Neural cell (in vitro differentiated cells): ENCODE measurements at regions not wholly inside any gene's neighbourhood (a gene's known extent, or its start where the extent isn't known, plus 50 kb on each side); places are given as distances from the start of the nearest gene placed in this dataset.

Experiments
- H2AFZ ChIP-seq: fragments of 200-600, 300-800 bp; sonication (generic), shearing (Covaris generic); 2 replicates; pipeline ENCODE4 v1.6.0; 2014; ENCODE audit warnings: low read depth, mild to moderate bottlenecking, antibody characterized with exemption, low read length, moderate library complexity
- H3F3A ChIP-seq: fragments of 200-600 bp; shearing (Covaris generic); 2 replicates; pipeline ENCODE4 v1.6.1; 2016; ENCODE audit warnings: mild to moderate bottlenecking, moderate library complexity, mixed read lengths, antibody characterized with exemption, low read length; ENCODE audit not compliant: insufficient read depth, poor library complexity, severe bottlenecking
- H3K27ac ChIP-seq: fragments of 200-600, 300-800 bp; sonication (generic), shearing (Covaris generic); 2 replicates; pipeline ENCODE4 v1.5.1; 2014; ENCODE audit warnings: mild to moderate bottlenecking, low read length, moderate library complexity
- H3K27me3 ChIP-seq: fragments of 300-800, 200-600 bp; sonication (generic), shearing (Covaris generic); 2 replicates; pipeline ENCODE4 v1.6.0; 2014; ENCODE audit warnings: mild to moderate bottlenecking, low read depth, low read length, moderate library complexity; ENCODE audit not compliant: insufficient read depth
- H3K36me3 ChIP-seq: fragments of 300-800, 200-600 bp; sonication (generic), shearing (Covaris generic); 2 replicates; pipeline ENCODE4 v1.5.1; 2014; ENCODE audit warnings: mild to moderate bottlenecking, antibody characterized with exemption, low read length, moderate library complexity; ENCODE audit not compliant: insufficient read depth
- H3K4me2 ChIP-seq: fragments of 300-800, 200-600 bp; sonication (generic), shearing (Covaris generic); 2 replicates; pipeline ENCODE4 v1.6.0; 2014; ENCODE audit warnings: mild to moderate bottlenecking, low read length
- H3K4me3 ChIP-seq: fragments of 300-800, 200-600 bp; sonication (generic), shearing (Covaris generic); 2 replicates; pipeline ENCODE4 v1.5.1; 2014; ENCODE audit warnings: mild to moderate bottlenecking, low read length, moderate library complexity
- H3K79me2 ChIP-seq: fragments of 200-600 bp; shearing (Covaris generic); replicated peaks from 2 replicates; pipeline ENCODE4 v1.6.0; 2014; ENCODE audit warnings: mild to moderate bottlenecking, low read length, moderate library complexity; ENCODE audit not compliant: insufficient read depth
- H3K9ac ChIP-seq: fragments of 300-800, 200-600 bp; sonication (generic), shearing (Covaris generic); 2 replicates; pipeline ENCODE4 v1.6.1; 2016; ENCODE audit warnings: mild to moderate bottlenecking, low read length, mixed read lengths
- H3K9me2 ChIP-seq: fragments of 200-600 bp; shearing (Covaris generic); 2 replicates; pipeline ENCODE4 v1.6.1; 2016; ENCODE audit warnings: mild to moderate bottlenecking, low read length, mixed read lengths; ENCODE audit not compliant: insufficient read depth
- H3K9me3 ChIP-seq: fragments of 200-600, 300-800 bp; sonication (generic), shearing (Covaris generic); 2 replicates; pipeline ENCODE4 v1.6.1; 2016; ENCODE audit warnings: mild to moderate bottlenecking, mixed run types, low read length, moderate library complexity, mixed read lengths
- H4K20me1 ChIP-seq: fragments of 200-600 bp; shearing (Covaris generic); 2 replicates; pipeline ENCODE4 v1.6.1; 2016; ENCODE audit warnings: mild to moderate bottlenecking, mixed run types; ENCODE audit not compliant: insufficient read depth
- CTCF ChIP-seq: fragments of 450-650 bp; IDR thresholded peaks from 2 replicates; pipeline ENCODE4 v1.5.1; 2014; ENCODE audit warnings: antibody characterized with exemption, mild to moderate bottlenecking, moderate library complexity; ENCODE audit not compliant: poor library complexity, severe bottlenecking
- EP300 ChIP-seq: fragments of 450-650 bp; conservative IDR thresholded peaks from 2 replicates; pipeline ENCODE4 v1.6.1; 2014; ENCODE audit warnings: antibody characterized with exemption, mild to moderate bottlenecking, moderate library complexity; ENCODE audit not compliant: poor library complexity, severe bottlenecking
- EZH2 ChIP-seq: fragments of 200-600, 300-800 bp; shearing (Covaris generic), sonication (generic); IDR thresholded peaks from 2 replicates; pipeline ENCODE4 v1.6.1; 2014; ENCODE audit warnings: antibody characterized with exemption, low read length, borderline replicate concordance, mild to moderate bottlenecking; ENCODE audit not compliant: insufficient read depth, poor library complexity, severe bottlenecking
- MXI1 ChIP-seq: fragments of 450-650 bp; conservative IDR thresholded peaks from 2 replicates; pipeline ENCODE4 v1.6.1; 2014; ENCODE audit warnings: antibody characterized with exemption, mild to moderate bottlenecking; ENCODE audit not compliant: poor library complexity, severe bottlenecking
- POLR2AphosphoS5 ChIP-seq: IDR thresholded peaks from 2 replicates; pipeline ENCODE4 v1.6.1; 2012
- RAD21 ChIP-seq: fragments of 450-650 bp; conservative IDR thresholded peaks from 2 replicates; pipeline ENCODE4 v1.6.1; 2014; ENCODE audit warnings: antibody characterized with exemption, mild to moderate bottlenecking, moderate library complexity
- REST ChIP-seq: IDR thresholded peaks from 2 replicates; pipeline ENCODE4 v1.6.1; 2012; ENCODE audit warnings: borderline replicate concordance
- SMC3 ChIP-seq: fragments of 450-650 bp; conservative IDR thresholded peaks from 2 replicates; pipeline ENCODE4 v1.6.1; 2014; ENCODE audit warnings: antibody characterized with exemption, mild to moderate bottlenecking, moderate library complexity; ENCODE audit not compliant: poor library complexity
- TAF1 ChIP-seq: IDR thresholded peaks from 2 replicates; pipeline ENCODE4 v1.6.1; 2012; ENCODE audit warnings: low read depth

- Histone ChIP-seq H3F3A (no peaks in the 10 kb centered on the region), H3K9me2 (no peaks in the 10 kb centered on the region), H3K36me3 (no peaks in the 10 kb centered on the region), H4K20me1 (no peaks in the 10 kb centered on the region), H3K27me3 (no peaks in the 10 kb centered on the region), H3K4me3 (no peak overlapping the region), H2AFZ (no peak overlapping the region), H3K27ac (no peak overlapping the region), H3K9me3 (no peaks in the 10 kb centered on the region), H3K79me2 (no peaks in the 10 kb centered on the region), H3K4me2 (no peak overlapping the region), H3K9ac (no peak overlapping the region)
- TF ChIP-seq MXI1 (no peak), RAD21 (no peak), SMC3 (no peak), TAF1 (no peak), CTCF (no peak), REST (no peak)
These were observed 65.0 kb downstream of the ATXN3L start for GRCh38 chrX:13254870-13255269.

DNA sequence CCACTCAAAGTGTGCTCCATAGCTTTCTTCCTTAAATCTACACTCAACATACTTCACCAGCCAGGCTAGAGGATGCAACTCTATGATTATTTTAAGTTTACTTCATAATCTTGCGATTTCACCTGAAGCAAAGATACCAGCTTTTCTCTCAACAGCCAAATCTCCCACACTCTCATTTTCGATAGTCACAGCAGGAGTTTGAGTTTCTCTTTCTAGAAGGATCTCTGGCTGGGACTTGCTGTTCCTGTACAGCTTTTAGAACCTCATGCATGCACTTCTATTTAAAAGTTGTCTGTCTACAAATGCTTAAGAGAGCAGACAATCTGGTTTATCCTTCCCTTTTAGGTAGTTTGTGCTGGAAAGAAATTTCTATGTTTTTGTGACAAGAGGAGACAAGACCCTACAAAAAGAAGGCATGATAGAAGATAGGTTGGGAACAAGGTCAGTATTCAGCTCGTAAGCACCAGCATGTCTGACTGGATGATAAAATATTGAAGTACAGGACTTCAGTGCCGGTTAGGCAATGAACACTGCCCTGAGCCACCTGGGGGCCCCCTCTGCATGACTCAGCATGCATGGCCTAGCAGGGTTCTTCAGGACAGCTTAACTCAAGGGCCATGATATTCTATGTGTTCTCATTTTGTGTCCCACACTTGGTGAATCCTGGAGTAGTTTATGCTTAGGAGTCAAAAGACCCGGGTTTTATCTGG is 65.6 kb downstream of the ATXN3L start:
- H3K79me2 ChIP-seq: no peaks in the 10 kb centered on the region
- no peaks in the 10 kb centered on the region for H3K27me3 ChIP-seq
- TF ChIP-seq TAF1 (no peak), REST (no peak), EZH2 (no peak), RAD21 (no peak), EP300 (no peak), CTCF (no peak), MXI1 (no peak), POLR2AphosphoS5 (no peak), SMC3 (no peak)
- H3K9me3 ChIP-seq: no peaks in the 10 kb centered on the region
- H2AFZ ChIP-seq: no peak overlapping the region
- H4K20me1 ChIP-seq: no peaks in the 10 kb centered on the region
- H3K27ac ChIP-seq: no peak overlapping the region
- no peaks in the 10 kb centered on the region for H3K9me2 ChIP-seq
- no peak overlapping the region for H3K9ac ChIP-seq
- H3K36me3 ChIP-seq: no peaks in the 10 kb centered on the region
- H3K4me2 ChIP-seq: no peak overlapping the region
- H3K4me3 ChIP-seq: no peak overlapping the region
- no peaks in the 10 kb centered on the region for H3F3A ChIP-seq
